Motor neuron (in vitro differentiated cells): ENCODE measurements at regions not wholly inside any gene's neighbourhood (a gene's known extent, or its start where the extent isn't known, plus 50 kb on each side); places are given as distances from the start of the nearest gene placed in this dataset.

ENCODE experiments used
- ATAC-seq, 8 experiments: fragments of 200-7000 bp; cut with Tn5 transposase; replicated peaks in 6 of 8; 2 replicates each; pipeline ENCODE4 v1.8.0; 2021; ENCODE audit warnings: mild to moderate bottlenecking in 8 of 8, moderate library complexity in 8 of 8
- H3K27ac ChIP-seq, 2 donors: fragments of 250-450 bp; sonication (Bioruptor Pico); 2 replicates each; pipeline ENCODE4 v1.9.0; 2021; ENCODE audit warnings: antibody characterized with exemption in 2 of 2, mild to moderate bottlenecking in 2 of 2, moderate library complexity in 1 of 2
- H3K4me1 ChIP-seq, 2 donors: fragments of 250-450 bp; sonication (Bioruptor Pico); replicated peaks in 1 of 2; 2 replicates each; pipeline ENCODE4 v1.6.1; 2021; ENCODE audit warnings: antibody characterized with exemption in 2 of 2, mild to moderate bottlenecking in 2 of 2, moderate library complexity in 1 of 2
- H3K4me3 ChIP-seq, 5 donors: fragments of 250-450 bp; sonication (Bioruptor Pico); 2 replicates each; pipeline ENCODE4 v1.9.0; 2021; ENCODE audit warnings: antibody characterized with exemption in 5 of 5, mild to moderate bottlenecking in 5 of 5, moderate library complexity in 4 of 5
- WGBS, 10 experiments: fragments of 450-650 bp; shearing (Covaris generic); methylation state at CpG; one replicate each; pipeline ENCODE4 v1.0.0; 2022; 5-methylcytosine and 5-hydroxymethylcytosine counted together
- in situ Hi-C, 9 experiments: fragments of 400-800 bp; cut with MboI; loops; one replicate each; pipeline ENCODE4 v1.15.0; 2021; ENCODE audit warnings: low sequenced_read_pairs in 9 of 9, low pct_unique_long_range_greater_than_20kb in 2 of 9; ENCODE audit not compliant: unreplicated experiment in 9 of 9

GRCh38 chr10:36278176-36278575, 636.1 kb upstream of the FZD8 start:
- WGBS, 10 experiments = 40 to 77% (median 70%) methylated on average over 1 to 3 of the region's 3 CpGs; no CpG with 5 or more reads in 2 of the 10 experiments
- no peak overlapping the region for H3K27ac ChIP-seq
- ATAC-seq = no peak
- H3K4me3 ChIP-seq = no peak overlapping the region
- no peaks in the 10 kb centered on the region for H3K4me1 ChIP-seq
- in situ Hi-C loops = no loop called here

GRCh38 chr10:36277459-36277858, 635.4 kb upstream of the FZD8 start:
- H3K4me1 ChIP-seq = no peaks in the 10 kb centered on the region
- no peak for ATAC-seq
- H3K4me3 ChIP-seq = no peak overlapping the region
- in situ Hi-C loops = no loop called here
- H3K27ac ChIP-seq = no peak overlapping the region

- ATAC-seq = peak in 3 of 8 experiments; percentile 68 to 93 (median 75)
- Histone ChIP-seq H3K27ac (no peak overlapping the region), H3K4me1 (no peaks in the 10 kb centered on the region), H3K4me3 (no peak overlapping the region)
- WGBS, 10 experiments = 71 to 100% (median 90%) methylated on average over 1 to 2 of the region's 2 CpGs; no CpG with 5 or more reads in 1 of the 10 experiments
- in situ Hi-C loops = no loop called here
These were observed 629.7 kb upstream of the FZD8 start for GRCh38 chr10:36271627-36272340.

- WGBS, 10 experiments = 67 to 100% (median 100%) methylated on average over 1 of the region's 1 CpG; no CpG with 5 or more reads in 3 of the 10 experiments
- no peak for ATAC-seq
- H3K27ac ChIP-seq = no peak overlapping the region
- H3K4me3 ChIP-seq = no peak overlapping the region
- in situ Hi-C loops = no loop called here
- H3K4me1 ChIP-seq = no peaks in the 10 kb centered on the region
These were observed 627.1 kb upstream of the FZD8 start for GRCh38 chr10:36269222-36269621.

- no peak for ATAC-seq
- WGBS, 10 experiments = 63 to 71% (median 69%) methylated on average over 1 of the region's 1 CpG; no CpG with 5 or more reads in 6 of the 10 experiments
- Histone ChIP-seq H3K27ac (no peak overlapping the region), H3K4me3 (no peak overlapping the region), H3K4me1 (no peaks in the 10 kb centered on the region)
- in situ Hi-C loops = no loop called here
These were observed 624.8 kb upstream of the FZD8 start for GRCh38 chr10:36266923-36267322.

- ATAC-seq = no peak
These were observed 623.6 kb upstream of the FZD8 start for GRCh38 chr10:36265741-36266140.

GRCh38 chr10:36263871-36264270, 621.8 kb upstream of the FZD8 start:
- in situ Hi-C loops = no loop called here
- peak in 1 of 8 experiments; percentile 43 for ATAC-seq
- 52 to 100% (median 89%) methylated on average over 1 to 3 of the region's 3 CpGs; no CpG with 5 or more reads in 1 of the 10 experiments for WGBS, 10 experiments
- H3K27ac ChIP-seq = no peak overlapping the region
- H3K4me3 ChIP-seq = no peak overlapping the region
- no peaks in the 10 kb centered on the region for H3K4me1 ChIP-seq

More at GRCh38 chr10:36265741-36266140, 623.6 kb upstream of the FZD8 start:
- in situ Hi-C loops = no loop called here
- WGBS, 10 experiments = 88 to 100% (median 94%) methylated on average over 2 of the region's 2 CpGs; no CpG with 5 or more reads in 1 of the 10 experiments
- H3K27ac ChIP-seq = no peak overlapping the region
- no peak overlapping the region for H3K4me3 ChIP-seq
- H3K4me1 ChIP-seq = no peaks in the 10 kb centered on the region

- Histone ChIP-seq H3K4me3 (no peak overlapping the region), H3K4me1 (no peaks in the 10 kb centered on the region), H3K27ac (no peak overlapping the region)
- ATAC-seq = peak in 1 of 8 experiments; percentile 16
- in situ Hi-C loops = no loop called here
- whole genome bisulfite sequencing, 10 experiments = 0 to 100% (median 82%) methylated on average over 1 to 2 of the region's 2 CpGs; no CpG with 5 or more reads in 2 of the 10 experiments
These were observed 614.9 kb upstream of the FZD8 start for GRCh38 chr10:36256948-36257356.

- WGBS, 10 experiments = 0 to 100% (median 50%) methylated on average over 1 to 2 of the region's 2 CpGs; no CpG with 5 or more reads in 3 of the 10 experiments
- ATAC-seq = peak in 3 of 8 experiments; percentile 25 to 48 (median 34)
- Histone ChIP-seq H3K4me3 (no peak overlapping the region), H3K27ac (no peak overlapping the region), H3K4me1 (no peaks in the 10 kb centered on the region)
- in situ Hi-C loops = no loop called here
These were observed 614.1 kb upstream of the FZD8 start for GRCh38 chr10:36256166-36256565.

GRCh38 chr10:36254199-36254598, 612.1 kb upstream of the FZD8 start:
- ATAC-seq = no peak
- Histone ChIP-seq H3K4me3 (no peak overlapping the region), H3K27ac (no peak overlapping the region), H3K4me1 (no peaks in the 10 kb centered on the region)
- in situ Hi-C loops = no loop called here
- 14 to 84% (median 54%) methylated on average over 1 to 3 of the region's 3 CpGs; no CpG with 5 or more reads in 2 of the 10 experiments for WGBS, 10 experiments

- in situ Hi-C loops = no loop called here
- WGBS, 10 experiments = 20 to 83% (median 61%) methylated on average over 1 to 3 of the region's 3 CpGs; no CpG with 5 or more reads in 3 of the 10 experiments
These were observed 611.6 kb upstream of the FZD8 start for GRCh38 chr10:36253731-36254130.

GRCh38 chr10:36251068-36251467, 609.0 kb upstream of the FZD8 start:
- ATAC-seq = no peak
- 84 to 100% (median 94%) methylated on average over 1 to 4 of the region's 4 CpGs for WGBS, 10 experiments
- no peak overlapping the region for H3K27ac ChIP-seq
- in situ Hi-C loops = no loop called here
- no peak overlapping the region for H3K4me3 ChIP-seq
- no peaks in the 10 kb centered on the region for H3K4me1 ChIP-seq

More at GRCh38 chr10:36253731-36254130, 611.6 kb upstream of the FZD8 start:
- Histone ChIP-seq H3K4me3 (no peak overlapping the region), H3K4me1 (no peaks in the 10 kb centered on the region), H3K27ac (no peak overlapping the region)
- no peak for ATAC-seq

GRCh38 chr10:36248304-36248981, 606.3 kb upstream of the FZD8 start:
- no peak overlapping the region for H3K4me3 ChIP-seq
- in situ Hi-C loops = no loop called here
- 64 to 100% (median 86%) methylated on average over 1 to 5 of the region's 5 CpGs; no CpG with 5 or more reads in 1 of the 10 experiments for WGBS, 10 experiments
- no peak for ATAC-seq
- H3K27ac ChIP-seq = no peak overlapping the region
- no peaks in the 10 kb centered on the region for H3K4me1 ChIP-seq
